Amygdala (tissue), 56 donors: ENCODE measurements at regions not wholly inside any gene's neighbourhood (a gene's known extent, or its start where the extent isn't known, plus 50 kb on each side); places are given as distances from the start of the nearest gene placed in this dataset.
"Not testable (repeated sequence)": the region's sequence is repeated elsewhere in the genome, so short reads cannot be mapped to it uniquely, and the experiment has no call there.

Source experiments
- DNase-seq, 56 donors: peaks; one replicate each; lab custom pipeline; 2025; lab: John Stamatoyannopoulos, UW

DNA sequence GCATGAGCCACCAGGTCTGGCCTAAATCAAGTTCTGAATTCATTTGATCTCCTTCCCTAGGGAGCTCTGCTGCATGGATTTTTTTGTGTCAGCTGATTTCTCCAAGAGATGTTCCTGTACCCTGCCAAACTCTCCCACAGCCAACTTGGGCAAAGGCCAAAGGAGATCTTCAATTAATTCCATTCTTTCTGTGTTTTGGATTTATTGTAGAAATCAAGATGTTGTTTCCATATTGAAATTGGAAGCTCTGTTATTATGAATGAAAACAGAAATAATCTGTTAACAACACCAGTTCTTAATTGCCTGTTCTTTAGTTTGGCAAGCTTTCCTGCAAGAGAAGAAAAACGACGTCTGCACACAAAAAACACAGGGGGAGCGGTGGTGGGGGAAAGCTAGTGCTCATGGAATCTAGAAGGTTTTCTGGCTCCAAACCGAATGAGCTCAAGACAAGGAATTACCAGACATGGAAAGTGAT lies 86.5 kb upstream of the ABCC4 start:
- peak in 14 of 56 donors; percentile 0 to 43 (median 8) for DNase-seq

DNA sequence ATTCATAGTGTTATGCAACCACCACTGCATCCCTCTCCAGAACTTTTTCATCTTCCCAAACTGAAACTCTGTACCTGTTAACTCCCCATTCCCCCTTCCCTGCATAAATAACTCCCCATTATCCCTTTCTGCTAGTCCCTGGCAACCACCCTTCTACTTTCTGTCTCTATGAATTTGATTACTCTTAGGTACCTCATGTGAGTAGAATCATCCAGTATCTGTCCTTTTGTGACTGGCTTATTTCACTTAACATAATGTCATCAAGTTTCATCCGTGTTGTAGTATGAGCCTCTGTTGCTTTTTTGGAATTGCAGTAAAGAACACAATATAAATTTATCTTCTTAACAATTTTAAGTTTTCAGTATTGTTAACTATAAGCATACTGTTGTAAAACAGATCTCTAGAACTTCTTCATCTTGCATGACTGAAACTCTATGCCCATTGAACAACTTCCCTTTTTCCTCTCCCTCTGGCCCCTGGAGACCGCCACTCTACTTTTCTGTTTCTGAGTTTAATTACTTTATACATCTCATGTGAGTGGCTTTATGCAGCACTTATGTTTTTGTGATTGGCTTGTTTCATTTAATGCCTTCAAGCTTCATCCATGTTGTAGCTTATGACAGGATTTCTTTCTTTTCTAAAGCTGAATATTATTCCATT lies 87.3 kb upstream of the ABCC4 start:
- DNase-seq = no peak

GRCh38 chr13:95391362-95391761 lies 90.1 kb upstream of the ABCC4 start:
- DNase-seq = no peak

DNA sequence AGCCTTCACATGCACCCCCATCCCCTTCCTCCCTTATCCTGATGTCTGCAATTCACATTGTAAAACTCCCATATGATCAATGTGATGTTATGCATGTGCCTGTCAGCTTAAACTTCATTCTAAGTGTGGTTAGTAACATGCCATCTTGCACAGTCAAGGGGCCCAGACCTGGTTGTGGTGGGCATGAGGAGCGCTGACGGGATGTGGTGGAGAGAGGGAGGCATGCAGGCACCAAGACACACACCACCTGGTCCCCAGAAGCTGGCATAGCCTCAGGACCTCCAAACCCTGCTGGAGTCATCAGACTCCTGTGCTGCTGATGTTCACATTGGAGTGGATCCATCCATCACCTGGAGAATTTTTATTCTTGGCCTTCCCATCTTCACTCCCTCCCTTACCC lies 90.5 kb upstream of the ABCC4 start:
- DNase-seq = no peak

- DNase-seq = no peak
Observed at GRCh38 chr13:95392597-95392996, 91.3 kb upstream of the ABCC4 start.

GRCh38 chr13:95403349-95404140 lies 102.3 kb upstream of the ABCC4 start:
- peak in 11 of 56 donors; percentile 1 to 49 (median 15) for DNase-seq

- DNase-seq = peak; percentile 11 to 89 (median 66)
Observed at GRCh38 chr13:95404141-95404882, 103.1 kb upstream of the ABCC4 start.

GRCh38 chr13:95406176-95406575 lies 104.9 kb upstream of the ABCC4 start:
- DNase-seq = no peak

- no peak for DNase-seq
Observed at GRCh38 chr13:95411428-95412040, 110.3 kb upstream of the ABCC4 start.

- no peak for DNase-seq
Observed at GRCh38 chr13:95418946-95419345, 117.7 kb upstream of the ABCC4 start.

GRCh38 chr13:95420501-95420900 lies 119.2 kb upstream of the ABCC4 start:
- no peak for DNase-seq

DNA sequence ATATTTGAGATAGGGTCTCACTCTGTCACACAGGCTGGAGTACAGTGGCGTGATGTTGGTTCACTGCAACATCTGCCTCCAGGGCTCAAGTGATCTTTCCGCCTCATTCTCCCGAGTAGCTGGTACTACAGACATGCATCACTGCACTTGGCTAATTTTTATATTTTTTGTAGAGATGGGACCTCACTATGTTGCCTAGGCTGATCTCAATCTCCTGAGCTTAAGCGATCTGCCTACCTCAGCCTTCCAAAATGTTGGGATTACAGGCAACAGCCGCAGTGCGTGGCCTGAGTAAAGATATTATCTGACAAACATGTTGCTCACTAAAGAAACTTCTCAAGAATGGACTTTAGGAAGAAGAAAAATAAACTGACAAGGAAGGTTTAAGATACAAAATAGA lies 125.4 kb upstream of the ABCC4 start:
- no peak for DNase-seq

DNA sequence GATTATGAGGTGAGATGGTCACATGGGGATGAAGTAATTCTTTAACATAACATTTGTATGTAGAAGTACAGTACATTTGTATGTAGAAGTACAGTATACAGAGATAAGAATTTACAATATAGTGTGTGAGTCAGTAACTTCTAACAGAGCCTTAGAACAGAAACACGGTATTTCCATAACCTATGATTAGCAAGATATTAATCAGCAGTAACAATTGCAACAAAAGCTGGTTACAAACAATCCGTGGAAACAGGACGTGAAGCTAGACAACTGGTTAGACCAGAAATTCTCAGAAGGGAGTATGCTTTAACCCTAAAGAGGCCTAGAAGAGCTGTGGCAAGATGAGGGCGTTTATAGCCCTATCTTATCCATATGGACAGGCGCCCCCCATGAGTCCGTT lies 122.0 kb upstream of the CLDN10 start:
- DNase-seq = not testable (repeated sequence)

GRCh38 chr13:95432141-95432540 lies 120.4 kb upstream of the CLDN10 start:
- DNase-seq = no peak

GRCh38 chr13:95433537-95433936 lies 119.0 kb upstream of the CLDN10 start:
- no peak for DNase-seq

GRCh38 chr13:95434111-95434510 lies 118.4 kb upstream of the CLDN10 start:
- DNase-seq = no peak

GRCh38 chr13:95437561-95437960 lies 115.0 kb upstream of the CLDN10 start:
- no peak for DNase-seq

GRCh38 chr13:95438297-95438696 lies 114.2 kb upstream of the CLDN10 start:
- no peak for DNase-seq

GRCh38 chr13:95440441-95441088 lies 112.0 kb upstream of the CLDN10 start:
- DNase-seq = no peak

- no peak for DNase-seq
Observed at GRCh38 chr13:95441326-95441725, 111.2 kb upstream of the CLDN10 start.
